B cell (primary cell): ENCODE measurements at regions not wholly inside any gene's neighbourhood (a gene's known extent, or its start where the extent isn't known, plus 50 kb on each side); places are given as distances from the start of the nearest gene placed in this dataset.

ENCODE experiments used
- ATAC-seq: fragments of 200-7000 bp; cut with Tn5 transposase; one replicate; pipeline ENCODE4 v1.10.0; 2021; ENCODE audit warnings: low read depth, mild to moderate bottlenecking, moderate number of reproducible peaks, moderate library complexity
- CTCF ChIA-PET: fragments of 350-600 bp; sonication (Branson Sonifier 250); formaldehyde crosslinking; loops from one replicate; lab custom pipeline; 2021; ENCODE audit warnings: antibody characterized with exemption, inconsistent platforms; lab: Charles Lee
- POLR2A ChIA-PET: fragments of 350-600 bp; sonication (Branson Sonifier 250); formaldehyde crosslinking; loops from one replicate; lab custom pipeline; 2021; ENCODE audit warnings: antibody characterized with exemption; lab: Charles Lee
- DNase-seq: peaks from one replicate; pipeline ENCODE4 v3.0.0; 2013
- H2AFZ ChIP-seq: 2 replicates; pipeline ENCODE4 v1.6.1; 2012; ENCODE audit warnings: mild to moderate bottlenecking, low read depth, low read length; ENCODE audit not compliant: insufficient read depth, poor library complexity, severe bottlenecking
- H3K27ac ChIP-seq, 2 donors: 1 replicate in 1 of 2; 2 replicates in 1 of 2; pipeline ENCODE4 v1.5.1; 2012 to 2013; ENCODE audit warnings: low read length in 2 of 2, mild to moderate bottlenecking in 2 of 2, moderate library complexity in 1 of 2
- H3K27me3 ChIP-seq, 4 experiments: fragments of 200-600 bp in 1 of 4; sonication (generic) in 1 of 4; replicated peaks in 1 of 4; 1 replicate in 2 of 4; 2 replicates in 2 of 4; pipeline versions ENCODE4 v1.6.1 to v1.7.0; 2013 to 2016; ENCODE audit warnings: low read length in 3 of 4, mild to moderate bottlenecking in 2 of 4, mixed read lengths in 1 of 4, moderate library complexity in 1 of 4; ENCODE audit not compliant: insufficient read depth in 4 of 4, control insufficient read depth in 3 of 4; ENCODE audit errors: control extremely low read depth in 1 of 4
- H3K36me3 ChIP-seq, 2 experiments: replicated peaks in 1 of 2; 1 replicate in 1 of 2; 2 replicates in 1 of 2; pipeline versions ENCODE4 v1.6.1 to v1.7.1; 2013; ENCODE audit warnings: low read length in 1 of 2; ENCODE audit not compliant: insufficient read depth in 2 of 2, control insufficient read depth in 1 of 2; ENCODE audit errors: control extremely low read depth in 1 of 2, extremely low read depth in 1 of 2
- H3K4me1 ChIP-seq, 2 donors: fragments of 200-600 bp in 1 of 2; sonication (generic) in 1 of 2; 1 replicate in 1 of 2; 2 replicates in 1 of 2; pipeline versions ENCODE4 v1.5.1 to v1.6.1; 2013 to 2017; ENCODE audit warnings: low read length in 2 of 2; ENCODE audit not compliant: control insufficient read depth in 2 of 2, insufficient read depth in 2 of 2
- H3K4me2 ChIP-seq: replicated peaks from 2 replicates; pipeline ENCODE3; 2012; ENCODE audit warnings: mild to moderate bottlenecking, low read depth, low read length; ENCODE audit not compliant: poor library complexity, severe bottlenecking
- H3K4me3 ChIP-seq, 5 experiments: fragments of 200-600 bp in 1 of 5; sonication (generic) in 1 of 5; 1 replicate in 3 of 5; 2 replicates in 2 of 5; pipeline versions ENCODE4 v1.5.1 to v1.7.0; 2011 to 2016; ENCODE audit warnings: low read length in 4 of 5, mild to moderate bottlenecking in 4 of 5, low read depth in 2 of 5, control low read depth in 1 of 5, moderate library complexity in 1 of 5; ENCODE audit not compliant: insufficient read depth in 1 of 5; ENCODE audit errors: control extremely low read depth in 1 of 5, extremely low read depth in 1 of 5
- H3K79me2 ChIP-seq: fragments of 200-600 bp; sonication (generic); one replicate; pipeline ENCODE4 v1.6.0; 2016; ENCODE audit warnings: low read length; ENCODE audit not compliant: control insufficient read depth, insufficient read depth
- H3K9ac ChIP-seq: fragments of 200-600 bp; sonication (generic); 2 replicates; pipeline ENCODE4 v1.6.1; 2017; ENCODE audit warnings: mild to moderate bottlenecking, low read length, moderate library complexity
- H3K9me3 ChIP-seq, 3 donors: one replicate each; pipeline versions ENCODE4 v1.6.1 to v1.7.1; 2013; ENCODE audit warnings: low read length in 2 of 3; ENCODE audit not compliant: control insufficient read depth in 2 of 3, insufficient read depth in 1 of 3; ENCODE audit errors: control extremely low read depth in 1 of 3
- H4K20me1 ChIP-seq: 2 replicates; pipeline ENCODE4 v1.6.0; 2012; ENCODE audit warnings: mild to moderate bottlenecking, low read length; ENCODE audit not compliant: insufficient read depth, control insufficient read depth, poor library complexity, severe bottlenecking
- H3K27ac Mint-ChIP-seq: one replicate; pipeline ENCODE4 v1.8.0; 2021; ENCODE audit warnings: mixed read lengths
- H3K27me3 Mint-ChIP-seq: one replicate; pipeline ENCODE4 v1.8.0; 2021; ENCODE audit warnings: mixed read lengths
- H3K4me1 Mint-ChIP-seq: one replicate; pipeline ENCODE4 v1.8.0; 2021; ENCODE audit warnings: mixed read lengths
- H3K4me3 Mint-ChIP-seq: one replicate; pipeline ENCODE4 v1.8.0; 2021; ENCODE audit warnings: mixed read lengths
- H3K9me3 Mint-ChIP-seq: one replicate; pipeline ENCODE4 v1.8.0; 2022; ENCODE audit warnings: mixed read lengths; ENCODE audit not compliant: insufficient read depth
- EZH2 ChIP-seq: IDR thresholded peaks from 2 replicates; pipeline ENCODE4 v1.6.1; 2012; ENCODE audit warnings: borderline replicate concordance, low read depth, mild to moderate bottlenecking, moderate library complexity, low read length; ENCODE audit not compliant: insufficient read depth, poor library complexity, severe bottlenecking
- WGBS: methylation state at CpG from one replicate; pipeline ENCODE4 v1.1.5; 2013; ENCODE audit warnings: missing lambda C conversion rate; ENCODE audit not compliant: insufficient coverage; 5-methylcytosine and 5-hydroxymethylcytosine counted together
- intact Hi-C: fragments of 100-400 bp; cut with micrococcal nuclease; formaldehyde crosslinking; loops from one replicate; pipeline ENCODE4 v1.10.0; 2022
- TF ChIP-seq, protein P1 (sequence below): fragments of 200-600 bp; IDR thresholded peaks from one replicate; pipeline ENCODE4 v1.8.0; 2022; ENCODE audit warnings: antibody characterized with exemption, mild to moderate bottlenecking

DNA sequence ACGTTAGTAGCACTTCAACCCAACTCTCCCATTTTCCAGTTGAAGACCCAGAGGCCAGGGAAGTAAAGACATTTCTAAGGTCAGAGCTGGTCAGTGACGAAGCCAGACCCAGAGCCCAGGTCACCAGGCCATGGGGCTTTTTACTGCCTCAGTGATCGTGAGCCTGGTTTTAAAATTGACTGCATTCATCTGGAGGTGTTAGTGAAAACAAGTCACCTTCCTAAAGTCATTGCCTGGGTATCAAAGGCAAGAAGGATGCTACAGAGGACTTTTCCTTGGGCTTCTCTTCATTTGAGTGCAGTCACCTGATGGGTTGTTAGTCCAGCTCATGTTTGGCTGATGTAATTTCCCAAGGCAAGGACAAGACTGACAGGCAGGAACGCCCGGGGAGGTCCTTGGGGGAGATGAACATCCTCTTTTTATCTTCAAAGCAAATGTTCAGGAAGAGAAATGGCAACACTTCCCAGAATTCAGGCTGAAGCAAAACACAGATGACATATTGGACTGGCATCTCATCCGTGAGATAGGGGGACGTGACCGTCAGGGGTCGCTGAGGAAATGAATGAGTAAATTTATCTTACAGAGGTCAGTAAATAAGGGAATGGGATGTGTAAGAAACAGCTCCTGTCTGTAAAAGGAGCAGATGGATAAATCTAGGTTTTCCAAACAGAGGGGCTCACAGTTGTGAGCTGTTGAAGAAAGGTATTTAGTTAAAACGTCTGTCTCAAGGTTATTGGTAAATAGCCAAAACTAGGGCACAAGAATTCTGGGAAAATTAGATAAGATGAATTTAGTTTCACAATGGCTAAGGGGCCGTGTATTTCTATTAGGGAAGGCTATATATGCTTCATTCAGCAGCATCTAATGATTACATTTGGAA, 201.2 kb downstream of the OPA1 start:
- peaks cover 51% of the 10 kb centered on the region for H3K27me3 Mint-ChIP-seq
- H3K27ac Mint-ChIP-seq, result no peak overlapping the region
- no peak overlapping the region for H3K27ac ChIP-seq
- no peak overlapping the region for H3K4me3 Mint-ChIP-seq
- no peaks in the 10 kb centered on the region for H3K79me2 ChIP-seq
- ChIA-PET CTCF (interaction anchor here (1.9 kb wide), 1 partner anchor 521 kb away, joined by 7 read pairs; no protein-coding TSS in a partner anchor), POLR2A (no interaction called here)
- 56% methylated on average over 10 of the region's 11 CpGs for WGBS
- ATAC-seq, result no peak
- H2AFZ ChIP-seq, result no peak overlapping the region
- peaks cover 0 to 17% (median 1%) of the 10 kb centered on the region in 4 experiments for H3K27me3 ChIP-seq
- no peak overlapping the region for H3K4me2 ChIP-seq
- H3K4me1 Mint-ChIP-seq, result peaks cover 9% of the 10 kb centered on the region
- H3K9me3 Mint-ChIP-seq, result no peaks in the 10 kb centered on the region
- H3K4me1 ChIP-seq, result peaks cover 5 to 8% of the 10 kb centered on the region in 2 donors
- intact Hi-C loops, result no loop called here
- H3K9me3 ChIP-seq, result no peaks in the 10 kb centered on the region
- no peaks in the 10 kb centered on the region for H3K36me3 ChIP-seq
- TF ChIP-seq EZH2, result no peak
- TF ChIP-seq, protein P1, sequence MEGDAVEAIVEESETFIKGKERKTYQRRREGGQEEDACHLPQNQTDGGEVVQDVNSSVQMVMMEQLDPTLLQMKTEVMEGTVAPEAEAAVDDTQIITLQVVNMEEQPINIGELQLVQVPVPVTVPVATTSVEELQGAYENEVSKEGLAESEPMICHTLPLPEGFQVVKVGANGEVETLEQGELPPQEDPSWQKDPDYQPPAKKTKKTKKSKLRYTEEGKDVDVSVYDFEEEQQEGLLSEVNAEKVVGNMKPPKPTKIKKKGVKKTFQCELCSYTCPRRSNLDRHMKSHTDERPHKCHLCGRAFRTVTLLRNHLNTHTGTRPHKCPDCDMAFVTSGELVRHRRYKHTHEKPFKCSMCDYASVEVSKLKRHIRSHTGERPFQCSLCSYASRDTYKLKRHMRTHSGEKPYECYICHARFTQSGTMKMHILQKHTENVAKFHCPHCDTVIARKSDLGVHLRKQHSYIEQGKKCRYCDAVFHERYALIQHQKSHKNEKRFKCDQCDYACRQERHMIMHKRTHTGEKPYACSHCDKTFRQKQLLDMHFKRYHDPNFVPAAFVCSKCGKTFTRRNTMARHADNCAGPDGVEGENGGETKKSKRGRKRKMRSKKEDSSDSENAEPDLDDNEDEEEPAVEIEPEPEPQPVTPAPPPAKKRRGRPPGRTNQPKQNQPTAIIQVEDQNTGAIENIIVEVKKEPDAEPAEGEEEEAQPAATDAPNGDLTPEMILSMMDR, result no peak
- no peak overlapping the region for H3K4me3 ChIP-seq
- no peak for DNase-seq
- H3K9ac ChIP-seq, result no peak overlapping the region
- no peaks in the 10 kb centered on the region for H4K20me1 ChIP-seq

DNA sequence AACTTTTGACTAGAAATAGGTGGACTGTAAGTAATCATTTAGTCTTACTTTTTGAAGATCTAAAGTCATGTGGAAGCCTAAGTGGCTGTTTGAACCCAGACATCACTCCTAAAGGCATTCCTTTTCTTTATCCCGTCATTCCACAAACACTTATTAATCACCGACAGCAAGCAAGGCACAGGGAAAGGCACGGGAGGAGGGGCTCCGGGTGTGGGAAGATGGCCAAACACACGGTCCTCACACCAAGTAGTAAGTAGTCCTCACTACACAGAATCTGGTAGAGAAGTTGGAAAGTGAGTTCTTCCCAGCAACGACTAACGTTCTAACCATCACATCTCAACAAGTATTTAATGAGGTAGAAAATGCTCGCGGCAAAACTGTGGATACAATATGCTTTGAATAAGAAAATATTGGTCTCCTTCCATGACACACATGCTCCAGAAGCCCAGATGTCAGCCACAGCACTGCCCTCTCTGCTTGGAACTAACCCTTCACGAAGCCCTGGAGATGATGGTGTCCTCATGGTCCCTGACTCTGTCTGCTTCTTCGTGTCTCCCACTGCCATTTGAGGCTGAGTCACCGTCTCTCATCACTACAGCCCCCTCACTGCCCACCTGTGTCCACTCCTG, 202.2 kb downstream of the OPA1 start:
- H3K9me3 Mint-ChIP-seq, result no peaks in the 10 kb centered on the region
- Histone ChIP-seq H4K20me1 (no peaks in the 10 kb centered on the region), H3K27ac (no peak overlapping the region), H3K9me3 (no peaks in the 10 kb centered on the region), H3K4me2 (no peak overlapping the region), H3K4me3 (no peak overlapping the region), H2AFZ (no peak overlapping the region), H3K79me2 (no peaks in the 10 kb centered on the region), H3K9ac (no peak overlapping the region), H3K4me1 (peaks cover 5 to 8% of the 10 kb centered on the region in 2 donors), H3K36me3 (no peaks in the 10 kb centered on the region), H3K27me3 (peaks cover 0 to 17% (median 1%) of the 10 kb centered on the region in 4 experiments)
- CTCF ChIA-PET, result interaction anchor here (1.9 kb wide), 1 partner anchor 521 kb away, joined by 7 read pairs; no protein-coding TSS in a partner anchor
- H3K27ac Mint-ChIP-seq, result no peak overlapping the region
- TF ChIP-seq EZH2, result no peak
- TF ChIP-seq, protein P1, result no peak
- POLR2A ChIA-PET, result no interaction called here
- 91% methylated on average over 3 of the region's 12 CpGs for WGBS
- ATAC-seq (no peak), DNase-seq (no peak)
- peaks cover 46% of the 10 kb centered on the region for H3K27me3 Mint-ChIP-seq
- intact Hi-C loops, result no loop called here
- H3K4me3 Mint-ChIP-seq, result no peak overlapping the region
- peaks cover 9% of the 10 kb centered on the region for H3K4me1 Mint-ChIP-seq
